ENCODE measurements at regions not wholly inside any gene's neighbourhood (a gene's known extent, or its start where the extent isn't known, plus 50 kb on each side); places are given as distances from the start of the nearest gene placed in this dataset.
A peak's percentile ranks its signal among the peaks of the same experiment; 100 is the strongest.

- DNase-seq = no peak
These were observed 91.7 kb upstream of the MAP3K4 start for GRCh38 chr6:160899671-160900430.

DNA sequence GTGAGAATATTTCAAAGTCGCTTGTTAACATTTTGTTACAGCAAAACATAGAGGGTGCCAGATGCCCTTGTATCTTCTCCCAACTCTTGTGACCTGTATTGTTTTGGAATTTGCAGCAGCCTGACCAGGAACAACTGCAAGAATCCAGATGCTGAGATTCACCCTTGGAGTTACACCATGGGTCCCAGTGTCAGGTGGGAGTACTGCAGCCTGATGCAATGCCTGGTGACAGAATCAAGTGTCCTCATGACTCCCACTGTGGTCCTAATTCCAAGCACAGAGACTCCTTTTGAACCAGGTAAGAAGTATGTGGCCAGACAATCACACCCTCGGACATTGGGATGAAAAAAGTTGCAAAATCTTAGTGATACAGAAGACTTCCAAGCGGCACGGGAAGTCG lies 79.6 kb upstream of the MAP3K4 start:
- no peak for DNase-seq

GRCh38 chr6:160912411-160912810 lies 79.2 kb upstream of the MAP3K4 start:
- DNase-seq = no peak

DNA sequence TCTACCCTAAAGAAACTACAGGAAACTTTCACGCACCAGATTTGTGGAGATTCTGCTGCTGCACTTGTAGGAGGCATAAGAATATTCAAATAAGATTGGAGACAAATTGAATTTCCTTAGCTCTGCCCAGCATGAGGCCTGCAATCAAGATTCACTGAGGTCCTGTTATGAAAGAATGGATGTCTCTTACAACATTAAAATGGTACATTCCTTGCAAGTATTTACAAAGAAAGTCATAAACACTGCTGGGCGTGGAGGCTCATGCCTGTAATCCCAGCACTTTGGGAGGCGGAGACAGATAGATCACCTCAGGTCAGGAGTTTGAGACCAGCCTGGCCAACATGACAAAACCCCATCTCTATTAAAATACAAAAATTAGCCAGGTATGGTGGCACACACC lies 74.0 kb upstream of the MAP3K4 start:
- DNase-seq = no peak

- peak; percentile 95 for DNase-seq
These were observed 71.7 kb upstream of the MAP3K4 start for GRCh38 chr6:160919723-160920440.

DNA sequence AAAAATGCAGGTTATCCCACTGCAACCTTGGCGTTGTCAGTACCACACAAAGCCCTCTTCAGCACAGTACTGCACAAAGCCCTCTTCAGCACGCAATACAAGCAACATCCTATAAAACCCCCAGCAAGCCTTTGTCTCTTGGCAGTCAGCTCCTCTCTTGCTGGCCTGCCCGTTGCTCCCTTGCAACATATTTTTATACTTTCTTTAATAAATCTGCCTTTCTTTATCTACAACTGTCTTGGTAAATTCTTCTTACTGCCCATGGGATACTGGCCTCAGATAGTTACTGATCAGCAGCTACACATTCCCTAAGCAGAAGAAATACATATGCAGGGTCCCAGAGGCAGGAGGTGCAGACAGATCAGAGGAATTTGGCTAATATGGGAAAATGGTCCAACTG lies 70.5 kb upstream of the MAP3K4 start:
- DNase-seq = no peak

DNA sequence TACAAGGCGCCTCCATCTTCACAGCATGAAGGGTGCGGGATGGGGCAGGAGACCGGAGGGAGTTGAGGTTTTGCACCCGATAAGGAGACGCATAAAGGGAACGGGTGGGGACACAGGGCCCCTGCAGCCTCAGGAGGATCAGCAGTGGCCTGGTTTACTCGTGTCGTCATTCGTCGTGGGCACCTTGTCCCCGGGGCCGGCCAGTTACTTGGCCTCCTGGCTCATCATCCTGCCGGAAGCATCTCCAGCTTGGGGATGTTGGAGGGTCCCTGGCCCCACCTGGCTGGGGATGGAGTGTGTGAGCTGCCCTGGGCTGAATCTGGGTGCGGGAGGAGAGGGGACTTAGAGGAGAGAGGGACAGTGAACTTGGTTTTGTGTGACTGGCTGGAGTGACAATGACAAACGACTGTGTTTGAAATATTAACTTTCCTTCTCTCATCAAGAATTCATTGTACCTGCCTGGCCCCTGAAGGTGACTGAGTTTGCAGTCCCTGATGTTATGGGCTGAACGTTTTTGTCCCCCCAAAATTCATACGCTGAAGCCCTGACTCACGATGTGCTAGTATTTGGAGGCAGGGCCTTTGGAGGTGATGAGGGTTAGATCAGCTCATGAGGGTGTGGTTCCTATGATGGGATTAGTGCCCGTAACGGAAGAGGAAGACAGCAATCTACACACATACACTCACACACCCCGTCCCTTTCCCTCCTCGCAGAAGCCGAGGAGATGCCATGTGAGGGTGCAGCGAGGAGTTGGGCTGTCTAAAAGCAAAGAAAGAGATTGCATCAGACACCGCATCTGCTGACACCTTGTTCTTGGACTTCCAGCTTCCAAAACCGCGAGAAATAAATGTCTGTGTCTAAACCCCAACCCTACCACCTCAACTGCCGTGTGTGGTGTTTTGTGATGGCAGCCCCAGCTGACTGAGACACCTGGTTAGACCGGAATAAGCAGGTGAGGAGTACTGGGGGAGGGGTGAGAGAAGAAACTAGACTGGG lies 65.0 kb upstream of the MAP3K4 start:
- DNase-seq = no peak

DNA sequence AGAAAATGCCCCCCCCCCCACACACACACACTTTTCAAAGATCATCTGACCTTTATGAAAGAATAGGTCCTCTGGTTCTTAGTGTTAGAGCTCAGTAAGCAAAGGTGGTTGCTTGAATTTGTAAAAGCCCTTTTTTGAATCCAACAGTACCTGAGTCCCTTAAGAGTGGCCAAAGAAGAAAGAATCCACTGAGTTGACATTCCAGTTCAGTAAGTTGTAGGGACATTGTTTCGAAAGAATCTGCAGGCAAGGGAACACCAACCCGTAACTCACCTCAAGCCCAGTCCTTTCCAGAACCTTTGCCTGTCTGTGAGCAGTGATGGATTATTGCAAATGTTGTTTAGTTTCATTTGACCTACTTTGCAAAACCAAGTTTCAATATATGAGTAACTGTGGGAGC lies 64.2 kb upstream of the MAP3K4 start:
- DNase-seq = no peak

- DNase-seq = no peak
These were observed 62.2 kb upstream of the MAP3K4 start for GRCh38 chr6:160929361-160929760.

- no peak for DNase-seq
These were observed 61.7 kb upstream of the MAP3K4 start for GRCh38 chr6:160929831-160930230.

DNA sequence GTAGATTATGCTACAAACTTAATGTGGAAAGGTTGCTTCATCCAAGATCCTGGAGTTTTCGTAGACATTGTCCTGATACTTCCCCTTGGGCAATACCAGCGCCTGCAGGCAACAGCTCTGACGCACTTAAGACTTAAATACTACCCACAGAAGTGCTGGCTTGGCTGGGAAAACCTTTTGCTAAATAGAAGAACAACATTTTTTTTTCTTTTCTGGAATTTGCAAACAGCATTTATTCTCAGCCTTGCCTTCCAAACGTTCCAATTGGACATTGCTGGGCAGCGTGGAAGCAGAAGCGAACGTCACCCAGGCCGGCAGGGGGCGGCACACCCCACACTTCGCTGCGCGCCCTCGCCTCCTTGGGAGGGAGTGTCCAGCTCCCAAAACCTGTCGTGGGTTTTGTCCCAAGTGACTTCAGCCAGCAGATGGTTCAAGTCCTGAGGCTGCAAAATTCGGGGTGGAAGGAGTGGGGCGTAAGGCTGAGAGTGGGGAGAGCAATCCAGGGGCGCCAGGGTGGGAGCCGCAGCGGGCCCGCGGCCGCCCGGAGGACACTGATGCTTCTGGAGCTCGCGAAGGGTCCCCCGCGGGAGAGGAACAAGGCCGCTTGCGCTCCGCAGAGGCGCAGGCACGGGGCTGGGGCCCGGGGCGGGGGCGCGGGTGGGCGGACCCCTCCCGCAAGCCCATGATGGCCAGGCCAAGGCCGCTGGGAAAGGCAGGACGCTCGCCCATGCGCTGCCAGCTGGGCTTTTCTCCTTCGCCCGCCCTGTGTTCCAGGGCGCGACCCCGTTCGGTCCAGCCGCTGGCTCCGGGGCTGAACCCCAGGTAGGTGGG lies 60.8 kb upstream of the MAP3K4 start:
- DNase-seq = peak; percentile 60

GRCh38 chr6:160931378-160932310 lies 59.9 kb upstream of the MAP3K4 start:
- DNase-seq = no peak

DNA sequence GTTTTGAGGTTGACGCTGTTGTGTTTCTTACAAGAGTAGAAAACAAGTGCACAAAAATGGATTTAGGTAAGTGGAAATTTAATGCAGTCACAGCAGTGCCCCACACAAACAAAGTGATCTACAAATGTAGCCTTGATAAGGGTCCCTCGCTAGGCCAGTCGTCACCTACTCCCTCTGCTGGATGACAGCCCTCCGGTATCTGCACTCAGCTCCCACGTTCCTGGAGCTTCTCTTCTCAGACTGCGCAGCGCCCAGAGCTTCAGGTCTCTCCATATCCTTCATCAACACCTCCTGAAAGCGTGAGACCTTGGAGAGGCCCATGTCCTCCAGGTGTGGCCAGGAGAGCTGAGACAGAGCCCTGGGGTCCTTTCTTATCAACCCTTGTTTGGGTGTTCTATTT lies 58.3 kb upstream of the MAP3K4 start:
- no peak for DNase-seq

GRCh38 chr6:160934157-160934556 lies 57.4 kb upstream of the MAP3K4 start:
- DNase-seq = no peak

DNA sequence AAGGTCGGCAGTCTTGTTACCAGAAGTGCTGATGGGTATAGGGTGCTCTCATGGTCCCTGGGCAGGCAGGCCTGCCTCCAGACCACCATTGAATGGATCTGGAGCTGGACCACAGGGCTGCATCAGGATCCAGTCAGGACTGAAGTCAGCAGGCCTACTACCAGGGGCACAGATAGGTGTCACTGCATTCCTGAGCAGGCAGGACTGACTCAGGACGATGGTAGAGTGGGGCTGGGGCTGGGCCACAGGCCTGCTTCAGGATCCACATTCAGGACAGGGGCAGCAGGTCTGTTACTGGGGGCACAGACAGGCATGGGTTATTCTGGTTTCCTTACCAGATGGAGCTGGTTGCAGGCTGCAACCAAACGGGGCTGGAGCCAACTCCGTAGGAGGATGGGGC lies 51.4 kb upstream of the MAP3K4 start:
- no peak for DNase-seq

Measured in fibroblast of skin of back (primary cell).